Activated T-helper 9 cell treated with anti-CD3 and anti-CD28 coated beads, Interleukin-2, amount 50 U/mL, for 16 hours (primary cell): ENCODE measurements at regions not wholly inside any gene's neighbourhood (a gene's known extent, or its start where the extent isn't known, plus 50 kb on each side); places are given as distances from the start of the nearest gene placed in this dataset.

ENCODE experiments used
- DNase-seq: peaks from one replicate; pipeline ENCODE4 v3.0.0-alpha.2; 2020; ENCODE audit warnings: low read depth

- no peak for DNase-seq
These were observed 137.3 kb upstream of the FRMD4A start for GRCh38 chr10:14468023-14468441.

- DNase-seq, result no peak
These were observed 135.5 kb upstream of the FRMD4A start for GRCh38 chr10:14466257-14466656.

- no peak for DNase-seq
These were observed 129.7 kb upstream of the FRMD4A start for GRCh38 chr10:14460447-14460846.

GRCh38 chr10:14459665-14460064, 128.9 kb upstream of the FRMD4A start:
- DNase-seq, result no peak

GRCh38 chr10:14456870-14457266, 126.1 kb upstream of the FRMD4A start:
- no peak for DNase-seq

GRCh38 chr10:14456218-14456869, 125.6 kb upstream of the FRMD4A start:
- DNase-seq, result no peak

- DNase-seq, result no peak
These were observed 123.9 kb upstream of the FRMD4A start for GRCh38 chr10:14454629-14455028.

GRCh38 chr10:14454206-14454605, 123.5 kb upstream of the FRMD4A start:
- DNase-seq, result no peak

- DNase-seq, result no peak
These were observed 122.9 kb upstream of the FRMD4A start for GRCh38 chr10:14453593-14453992.

GRCh38 chr10:14451341-14451740, 120.6 kb upstream of the FRMD4A start:
- DNase-seq, result no peak

GRCh38 chr10:14450041-14450491, 119.3 kb upstream of the FRMD4A start:
- DNase-seq, result no peak

GRCh38 chr10:14449293-14449815, 118.6 kb upstream of the FRMD4A start:
- DNase-seq, result no peak

- DNase-seq, result no peak
These were observed 117.7 kb upstream of the FRMD4A start for GRCh38 chr10:14448197-14448990.

GRCh38 chr10:14447094-14447839, 116.5 kb upstream of the FRMD4A start:
- DNase-seq, result no peak

- DNase-seq, result no peak
These were observed 108.9 kb upstream of the FRMD4A start for GRCh38 chr10:14439451-14440259.

- DNase-seq, result no peak
These were observed 107.9 kb upstream of the FRMD4A start for GRCh38 chr10:14438576-14438975.

GRCh38 chr10:14438057-14438456, 107.3 kb upstream of the FRMD4A start:
- DNase-seq, result no peak

GRCh38 chr10:14435976-14436632, 105.4 kb upstream of the FRMD4A start:
- DNase-seq, result no peak

- DNase-seq, result no peak
These were observed 102.4 kb upstream of the FRMD4A start for GRCh38 chr10:14433147-14433546.

GRCh38 chr10:14431868-14432267, 101.1 kb upstream of the FRMD4A start:
- DNase-seq, result no peak

- DNase-seq, result no peak
These were observed 98.4 kb upstream of the FRMD4A start for GRCh38 chr10:14429043-14429700.
